Epithelial cell of esophagus (primary cell): ENCODE measurements at regions not wholly inside any gene's neighbourhood (a gene's known extent, or its start where the extent isn't known, plus 50 kb on each side); places are given as distances from the start of the nearest gene placed in this dataset.

Source experiments
- DNase-seq: peaks from one replicate; pipeline ENCODE4 v3.0.0; 2010; ENCODE audit warnings: low read depth
- H3K4me3 ChIP-seq: 2 replicates; pipeline ENCODE4 v1.5.1; 2011; ENCODE audit warnings: mild to moderate bottlenecking, low read length, control low read depth
- CTCF ChIP-seq: IDR thresholded peaks from 2 replicates; pipeline ENCODE4 v1.5.1; 2011; ENCODE audit warnings: low read depth, mild to moderate bottlenecking, low read length, control low read depth, inconsistent platforms; ENCODE audit not compliant: insufficient read depth; ENCODE audit errors: missing control alignments

GRCh38 chr11:119779195-119780071 lies 50.4 kb upstream of the NECTIN1 start:
- TF ChIP-seq CTCF, result no peak
- H3K4me3 ChIP-seq, result no peak overlapping the region
- no peak for DNase-seq
